ENCODE measurements at regions not wholly inside any gene's neighbourhood (a gene's known extent, or its start where the extent isn't known, plus 50 kb on each side); places are given as distances from the start of the nearest gene placed in this dataset.
"Not testable (repeated sequence)": the region's sequence is repeated elsewhere in the genome, so short reads cannot be mapped to it uniquely, and the experiment has no call there.

DNA sequence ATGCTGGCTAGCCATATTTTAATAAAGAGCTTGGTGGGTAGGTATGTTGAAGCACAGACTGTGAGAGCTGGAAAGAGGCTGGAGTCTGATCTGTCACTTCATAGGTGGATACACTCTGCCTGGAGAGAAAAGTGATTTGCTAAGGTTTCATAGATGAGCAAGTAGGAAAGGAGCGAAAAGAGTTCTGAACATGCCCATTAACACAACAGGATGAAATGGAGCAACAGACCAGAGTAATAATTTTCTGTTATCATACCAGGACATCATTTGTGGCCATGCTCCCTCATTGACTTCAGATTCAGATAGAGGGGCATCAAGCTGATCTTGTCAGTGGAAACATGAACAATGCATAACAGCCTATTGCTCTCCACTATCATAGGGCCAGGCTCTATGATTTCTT, 452.9 kb downstream of the JRKL start:
- ChIA-PET POLR2A (ENCODE audit: low non-redundant PET) (no interaction called here), CTCF (no interaction called here)
- BruUV-seq (replicated peaks): no TSS peak
- H3K27me3 ChIP-seq (replicated peaks; ENCODE audit: insufficient read depth, low read depth, low read length, poor library complexity): no peaks in the 10 kb centered on the region
- TF ChIP-seq, protein P1, sequence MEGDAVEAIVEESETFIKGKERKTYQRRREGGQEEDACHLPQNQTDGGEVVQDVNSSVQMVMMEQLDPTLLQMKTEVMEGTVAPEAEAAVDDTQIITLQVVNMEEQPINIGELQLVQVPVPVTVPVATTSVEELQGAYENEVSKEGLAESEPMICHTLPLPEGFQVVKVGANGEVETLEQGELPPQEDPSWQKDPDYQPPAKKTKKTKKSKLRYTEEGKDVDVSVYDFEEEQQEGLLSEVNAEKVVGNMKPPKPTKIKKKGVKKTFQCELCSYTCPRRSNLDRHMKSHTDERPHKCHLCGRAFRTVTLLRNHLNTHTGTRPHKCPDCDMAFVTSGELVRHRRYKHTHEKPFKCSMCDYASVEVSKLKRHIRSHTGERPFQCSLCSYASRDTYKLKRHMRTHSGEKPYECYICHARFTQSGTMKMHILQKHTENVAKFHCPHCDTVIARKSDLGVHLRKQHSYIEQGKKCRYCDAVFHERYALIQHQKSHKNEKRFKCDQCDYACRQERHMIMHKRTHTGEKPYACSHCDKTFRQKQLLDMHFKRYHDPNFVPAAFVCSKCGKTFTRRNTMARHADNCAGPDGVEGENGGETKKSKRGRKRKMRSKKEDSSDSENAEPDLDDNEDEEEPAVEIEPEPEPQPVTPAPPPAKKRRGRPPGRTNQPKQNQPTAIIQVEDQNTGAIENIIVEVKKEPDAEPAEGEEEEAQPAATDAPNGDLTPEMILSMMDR (conservative IDR thresholded peaks at IDR 0.05; ENCODE audit: low read depth, low read length): no peak
- H3K9me3 ChIP-seq (ENCODE audit: low read depth, low read length, poor library complexity, severe bottlenecking): no peaks in the 10 kb centered on the region
- H3K27ac ChIP-seq (ENCODE audit: low read depth, low read length, poor library complexity, severe bottlenecking): no peak overlapping the region
- no peak overlapping the region for H3K4me3 ChIP-seq (ENCODE audit: low read depth, low read length, poor library complexity, severe bottlenecking)
- intact Hi-C loops (cut with micrococcal nuclease; ENCODE audit: unreplicated experiment): no loop called here
- H3K4me1 ChIP-seq (ENCODE audit: insufficient read depth, low read length, poor library complexity, severe bottlenecking): no peaks in the 10 kb centered on the region
- no peak for DNase-seq (ENCODE audit: low spot score)
- no peaks in the 10 kb centered on the region for H3K36me3 ChIP-seq (ENCODE audit: insufficient read depth, low read length, poor library complexity, severe bottlenecking)

DNA sequence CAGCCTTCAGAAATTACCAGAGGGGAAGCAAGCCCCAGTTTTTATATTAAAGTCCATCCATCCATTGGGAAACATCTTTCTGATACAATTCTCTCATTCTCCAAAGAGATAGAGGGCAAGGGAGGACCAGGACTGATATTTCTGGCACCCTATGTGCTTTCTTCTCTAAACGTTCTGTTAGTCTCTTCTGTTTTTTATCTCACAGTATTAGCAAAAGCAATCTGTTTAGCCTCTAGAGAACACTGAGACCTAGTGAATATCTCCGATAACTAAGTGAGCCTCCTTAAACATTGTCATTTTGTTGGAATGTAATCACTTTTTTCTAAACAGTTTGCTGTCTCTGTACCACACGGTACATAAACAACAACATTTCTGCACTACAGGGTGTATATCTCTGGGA, 464.6 kb downstream of the JRKL start:
- CTCF ChIA-PET: no interaction called here
- Histone ChIP-seq H3K9me3 (ENCODE audit: low read depth, low read length, poor library complexity, severe bottlenecking) (no peaks in the 10 kb centered on the region), H3K27me3 (replicated peaks; ENCODE audit: insufficient read depth, low read depth, low read length, poor library complexity) (no peaks in the 10 kb centered on the region), H3K36me3 (ENCODE audit: insufficient read depth, low read length, poor library complexity, severe bottlenecking) (no peaks in the 10 kb centered on the region), H3K4me3 (ENCODE audit: low read depth, low read length, poor library complexity, severe bottlenecking) (no peak overlapping the region), H3K27ac (ENCODE audit: low read depth, low read length, poor library complexity, severe bottlenecking) (no peak overlapping the region), H3K4me1 (ENCODE audit: insufficient read depth, low read length, poor library complexity, severe bottlenecking) (no peaks in the 10 kb centered on the region)
- no TSS peak for BruUV-seq (replicated peaks)
- no peak for DNase-seq (ENCODE audit: low spot score)
- POLR2A ChIA-PET (ENCODE audit: low non-redundant PET): no interaction called here
- intact Hi-C loops (cut with micrococcal nuclease; ENCODE audit: unreplicated experiment): no loop called here
- no peak for TF ChIP-seq EZH2 (IDR thresholded peaks at IDR 0.05; ENCODE audit: borderline replicate concordance, low read depth, low read length, poor library complexity, severe bottlenecking)
- TF ChIP-seq, protein P1 (conservative IDR thresholded peaks at IDR 0.05; ENCODE audit: low read depth, low read length): no peak

DNA sequence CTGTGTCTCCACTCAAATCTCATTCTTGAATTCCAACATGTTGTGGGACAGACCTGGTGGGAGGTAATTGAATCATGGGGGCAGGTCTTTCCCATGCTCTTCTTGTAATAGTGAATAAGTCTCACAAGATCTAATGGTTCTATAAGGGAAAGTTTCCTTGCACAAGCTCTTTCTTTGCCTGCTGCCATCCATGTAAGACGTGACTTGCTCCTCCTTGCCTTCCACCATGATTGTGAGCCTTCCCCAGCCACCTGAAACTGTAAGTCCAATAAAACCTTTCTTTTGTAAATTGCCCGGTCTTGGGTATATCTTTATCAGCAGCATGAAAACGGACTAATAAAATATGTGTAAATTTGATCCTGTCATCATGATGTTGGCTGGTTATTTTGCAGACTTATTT, 471.9 kb downstream of the JRKL start:
- H3K9me3 ChIP-seq (ENCODE audit: low read depth, low read length, poor library complexity, severe bottlenecking); H3K4me1 ChIP-seq (ENCODE audit: insufficient read depth, low read length, poor library complexity, severe bottlenecking); H3K4me3 ChIP-seq (ENCODE audit: low read depth, low read length, poor library complexity, severe bottlenecking); H3K36me3 ChIP-seq (ENCODE audit: insufficient read depth, low read length, poor library complexity, severe bottlenecking); H3K27me3 ChIP-seq (replicated peaks; ENCODE audit: insufficient read depth, low read depth, low read length, poor library complexity); DNase-seq (ENCODE audit: low spot score); BruUV-seq (replicated peaks); CTCF ChIA-PET; H3K27ac ChIP-seq (ENCODE audit: low read depth, low read length, poor library complexity, severe bottlenecking); intact Hi-C loops (cut with micrococcal nuclease; ENCODE audit: unreplicated experiment): not testable (repeated sequence)
- POLR2A ChIA-PET (ENCODE audit: low non-redundant PET): interaction anchor here (0.6 kb wide), 1 partner anchor 126 kb away, joined by 4 read pairs; no protein-coding TSS in a partner anchor

DNA sequence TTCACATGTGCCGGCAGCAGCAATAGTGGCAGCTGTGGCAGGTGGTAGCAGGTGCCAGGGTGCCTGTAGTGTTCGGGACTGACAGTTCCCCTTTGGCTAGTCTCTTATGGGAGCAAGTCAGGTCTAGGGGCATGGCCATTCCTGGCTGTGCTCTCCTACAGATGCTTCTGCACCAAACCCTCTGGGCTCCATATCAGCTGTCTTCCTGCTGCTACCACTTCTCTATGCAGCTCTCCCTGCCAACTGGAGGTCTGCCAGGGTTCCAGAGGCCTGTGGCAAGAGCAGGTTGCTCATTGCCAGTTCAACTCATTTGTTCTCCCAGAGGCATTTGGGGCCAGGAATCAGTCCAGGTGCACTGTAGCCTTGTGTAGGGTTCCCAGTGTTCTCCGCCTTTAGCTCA, 473.7 kb downstream of the JRKL start:
- DNase-seq (ENCODE audit: low spot score): no peak
- no peaks in the 10 kb centered on the region for H3K9me3 ChIP-seq (ENCODE audit: low read depth, low read length, poor library complexity, severe bottlenecking)

More for the DNA sequence above, 473.7 kb downstream of the JRKL start:
- ChIA-PET POLR2A (ENCODE audit: low non-redundant PET) (no interaction called here), CTCF (no interaction called here)
- intact Hi-C loops (cut with micrococcal nuclease; ENCODE audit: unreplicated experiment): no loop called here
- Histone ChIP-seq H3K36me3 (ENCODE audit: insufficient read depth, low read length, poor library complexity, severe bottlenecking) (no peaks in the 10 kb centered on the region), H3K27ac (ENCODE audit: low read depth, low read length, poor library complexity, severe bottlenecking) (no peak overlapping the region), H3K4me1 (ENCODE audit: insufficient read depth, low read length, poor library complexity, severe bottlenecking) (no peaks in the 10 kb centered on the region), H3K4me3 (ENCODE audit: low read depth, low read length, poor library complexity, severe bottlenecking) (no peak overlapping the region), H3K27me3 (replicated peaks; ENCODE audit: insufficient read depth, low read depth, low read length, poor library complexity) (no peaks in the 10 kb centered on the region)
- TF ChIP-seq, protein P1 (conservative IDR thresholded peaks at IDR 0.05; ENCODE audit: low read depth, low read length): no peak
- TF ChIP-seq EZH2 (IDR thresholded peaks at IDR 0.05; ENCODE audit: borderline replicate concordance, low read depth, low read length, poor library complexity, severe bottlenecking): no peak
- BruUV-seq (replicated peaks): no TSS peak

All from A673 (cell line).